Neural cell (in vitro differentiated cells): ENCODE measurements at regions not wholly inside any gene's neighbourhood (a gene's known extent, or its start where the extent isn't known, plus 50 kb on each side); places are given as distances from the start of the nearest gene placed in this dataset.

Experiments
- H2AFZ ChIP-seq: fragments of 200-600, 300-800 bp; sonication (generic), shearing (Covaris generic); 2 replicates; pipeline ENCODE4 v1.6.0; 2014; ENCODE audit warnings: low read depth, mild to moderate bottlenecking, antibody characterized with exemption, low read length, moderate library complexity
- H3F3A ChIP-seq: fragments of 200-600 bp; shearing (Covaris generic); 2 replicates; pipeline ENCODE4 v1.6.1; 2016; ENCODE audit warnings: mild to moderate bottlenecking, moderate library complexity, mixed read lengths, antibody characterized with exemption, low read length; ENCODE audit not compliant: insufficient read depth, poor library complexity, severe bottlenecking
- H3K27ac ChIP-seq: fragments of 200-600, 300-800 bp; sonication (generic), shearing (Covaris generic); 2 replicates; pipeline ENCODE4 v1.5.1; 2014; ENCODE audit warnings: mild to moderate bottlenecking, low read length, moderate library complexity
- H3K27me3 ChIP-seq: fragments of 300-800, 200-600 bp; sonication (generic), shearing (Covaris generic); 2 replicates; pipeline ENCODE4 v1.6.0; 2014; ENCODE audit warnings: mild to moderate bottlenecking, low read depth, low read length, moderate library complexity; ENCODE audit not compliant: insufficient read depth
- H3K36me3 ChIP-seq: fragments of 300-800, 200-600 bp; sonication (generic), shearing (Covaris generic); 2 replicates; pipeline ENCODE4 v1.5.1; 2014; ENCODE audit warnings: mild to moderate bottlenecking, antibody characterized with exemption, low read length, moderate library complexity; ENCODE audit not compliant: insufficient read depth
- H3K4me2 ChIP-seq: fragments of 300-800, 200-600 bp; sonication (generic), shearing (Covaris generic); 2 replicates; pipeline ENCODE4 v1.6.0; 2014; ENCODE audit warnings: mild to moderate bottlenecking, low read length
- H3K4me3 ChIP-seq: fragments of 300-800, 200-600 bp; sonication (generic), shearing (Covaris generic); 2 replicates; pipeline ENCODE4 v1.5.1; 2014; ENCODE audit warnings: mild to moderate bottlenecking, low read length, moderate library complexity
- H3K79me2 ChIP-seq: fragments of 200-600 bp; shearing (Covaris generic); replicated peaks from 2 replicates; pipeline ENCODE4 v1.6.0; 2014; ENCODE audit warnings: mild to moderate bottlenecking, low read length, moderate library complexity; ENCODE audit not compliant: insufficient read depth
- H3K9ac ChIP-seq: fragments of 300-800, 200-600 bp; sonication (generic), shearing (Covaris generic); 2 replicates; pipeline ENCODE4 v1.6.1; 2016; ENCODE audit warnings: mild to moderate bottlenecking, low read length, mixed read lengths
- H3K9me2 ChIP-seq: fragments of 200-600 bp; shearing (Covaris generic); 2 replicates; pipeline ENCODE4 v1.6.1; 2016; ENCODE audit warnings: mild to moderate bottlenecking, low read length, mixed read lengths; ENCODE audit not compliant: insufficient read depth
- H3K9me3 ChIP-seq: fragments of 200-600, 300-800 bp; sonication (generic), shearing (Covaris generic); 2 replicates; pipeline ENCODE4 v1.6.1; 2016; ENCODE audit warnings: mild to moderate bottlenecking, mixed run types, low read length, moderate library complexity, mixed read lengths
- H4K20me1 ChIP-seq: fragments of 200-600 bp; shearing (Covaris generic); 2 replicates; pipeline ENCODE4 v1.6.1; 2016; ENCODE audit warnings: mild to moderate bottlenecking, mixed run types; ENCODE audit not compliant: insufficient read depth
- EP300 ChIP-seq: fragments of 450-650 bp; conservative IDR thresholded peaks from 2 replicates; pipeline ENCODE4 v1.6.1; 2014; ENCODE audit warnings: antibody characterized with exemption, mild to moderate bottlenecking, moderate library complexity; ENCODE audit not compliant: poor library complexity, severe bottlenecking
- EZH2 ChIP-seq: fragments of 200-600, 300-800 bp; shearing (Covaris generic), sonication (generic); IDR thresholded peaks from 2 replicates; pipeline ENCODE4 v1.6.1; 2014; ENCODE audit warnings: antibody characterized with exemption, low read length, borderline replicate concordance, mild to moderate bottlenecking; ENCODE audit not compliant: insufficient read depth, poor library complexity, severe bottlenecking
- MXI1 ChIP-seq: fragments of 450-650 bp; conservative IDR thresholded peaks from 2 replicates; pipeline ENCODE4 v1.6.1; 2014; ENCODE audit warnings: antibody characterized with exemption, mild to moderate bottlenecking; ENCODE audit not compliant: poor library complexity, severe bottlenecking
- POLR2AphosphoS5 ChIP-seq: IDR thresholded peaks from 2 replicates; pipeline ENCODE4 v1.6.1; 2012
- RAD21 ChIP-seq: fragments of 450-650 bp; conservative IDR thresholded peaks from 2 replicates; pipeline ENCODE4 v1.6.1; 2014; ENCODE audit warnings: antibody characterized with exemption, mild to moderate bottlenecking, moderate library complexity
- REST ChIP-seq: IDR thresholded peaks from 2 replicates; pipeline ENCODE4 v1.6.1; 2012; ENCODE audit warnings: borderline replicate concordance
- SMC3 ChIP-seq: fragments of 450-650 bp; conservative IDR thresholded peaks from 2 replicates; pipeline ENCODE4 v1.6.1; 2014; ENCODE audit warnings: antibody characterized with exemption, mild to moderate bottlenecking, moderate library complexity; ENCODE audit not compliant: poor library complexity
- TAF1 ChIP-seq: IDR thresholded peaks from 2 replicates; pipeline ENCODE4 v1.6.1; 2012; ENCODE audit warnings: low read depth
- TF ChIP-seq, protein P1 (sequence below): fragments of 450-650 bp; IDR thresholded peaks from 2 replicates; pipeline ENCODE4 v1.5.1; 2014; ENCODE audit warnings: antibody characterized with exemption, mild to moderate bottlenecking, moderate library complexity; ENCODE audit not compliant: poor library complexity, severe bottlenecking

DNA sequence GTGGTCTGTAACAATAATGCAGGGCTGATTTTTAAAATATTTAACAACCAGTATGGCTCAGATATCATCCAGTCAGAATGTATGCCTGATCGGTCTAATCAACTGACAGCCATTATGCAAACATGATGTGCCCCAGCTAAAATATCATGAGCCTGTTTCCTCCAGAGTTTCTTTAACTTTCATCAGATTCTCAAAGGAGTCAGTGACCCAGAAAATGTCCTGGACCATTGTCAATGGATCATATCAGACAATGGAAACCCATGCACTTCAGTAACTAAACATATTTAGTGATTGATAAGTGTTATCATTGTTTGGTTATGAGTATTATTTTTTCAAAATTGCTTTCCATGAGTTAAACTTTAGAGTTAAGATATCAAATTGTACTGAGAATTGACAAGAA is 173.5 kb downstream of the LMBRD1 start:
- Histone ChIP-seq H3K4me3 (no peak overlapping the region), H3K4me2 (no peak overlapping the region), H3K79me2 (no peaks in the 10 kb centered on the region), H3F3A (no peaks in the 10 kb centered on the region), H3K9ac (no peak overlapping the region), H3K36me3 (no peaks in the 10 kb centered on the region), H4K20me1 (no peaks in the 10 kb centered on the region), H3K27ac (no peak overlapping the region), H3K9me2 (no peaks in the 10 kb centered on the region), H3K9me3 (no peaks in the 10 kb centered on the region), H3K27me3 (no peaks in the 10 kb centered on the region), H2AFZ (no peak overlapping the region)
- TF ChIP-seq TAF1 (no peak), POLR2AphosphoS5 (no peak), EZH2 (no peak), REST (no peak), MXI1 (no peak), EP300 (no peak), RAD21 (no peak), SMC3 (no peak)
- TF ChIP-seq, protein P1, sequence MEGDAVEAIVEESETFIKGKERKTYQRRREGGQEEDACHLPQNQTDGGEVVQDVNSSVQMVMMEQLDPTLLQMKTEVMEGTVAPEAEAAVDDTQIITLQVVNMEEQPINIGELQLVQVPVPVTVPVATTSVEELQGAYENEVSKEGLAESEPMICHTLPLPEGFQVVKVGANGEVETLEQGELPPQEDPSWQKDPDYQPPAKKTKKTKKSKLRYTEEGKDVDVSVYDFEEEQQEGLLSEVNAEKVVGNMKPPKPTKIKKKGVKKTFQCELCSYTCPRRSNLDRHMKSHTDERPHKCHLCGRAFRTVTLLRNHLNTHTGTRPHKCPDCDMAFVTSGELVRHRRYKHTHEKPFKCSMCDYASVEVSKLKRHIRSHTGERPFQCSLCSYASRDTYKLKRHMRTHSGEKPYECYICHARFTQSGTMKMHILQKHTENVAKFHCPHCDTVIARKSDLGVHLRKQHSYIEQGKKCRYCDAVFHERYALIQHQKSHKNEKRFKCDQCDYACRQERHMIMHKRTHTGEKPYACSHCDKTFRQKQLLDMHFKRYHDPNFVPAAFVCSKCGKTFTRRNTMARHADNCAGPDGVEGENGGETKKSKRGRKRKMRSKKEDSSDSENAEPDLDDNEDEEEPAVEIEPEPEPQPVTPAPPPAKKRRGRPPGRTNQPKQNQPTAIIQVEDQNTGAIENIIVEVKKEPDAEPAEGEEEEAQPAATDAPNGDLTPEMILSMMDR, result no peak

DNA sequence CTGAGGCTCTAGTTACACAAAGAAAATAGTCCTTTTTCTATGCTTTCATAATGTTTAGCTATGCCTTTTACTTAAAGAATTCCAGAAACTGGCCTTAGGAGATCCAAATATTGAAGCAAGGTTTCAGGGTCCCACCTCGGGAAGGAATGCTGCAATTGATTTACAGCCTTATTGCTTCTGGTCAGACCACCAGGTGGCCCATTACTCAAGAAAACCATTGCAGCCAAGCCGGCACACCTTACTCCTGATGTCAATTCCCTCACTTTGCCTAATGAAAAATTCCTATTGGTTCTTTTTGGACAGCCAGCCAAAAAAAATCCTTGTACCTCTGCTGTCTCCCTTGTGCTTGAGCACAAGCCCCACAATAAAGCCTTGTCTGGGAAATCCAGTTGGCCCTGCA is 173.9 kb downstream of the LMBRD1 start:
- no peak overlapping the region for H3K4me3 ChIP-seq
- H3K9me3 ChIP-seq, result no peaks in the 10 kb centered on the region
- H3K27me3 ChIP-seq, result no peaks in the 10 kb centered on the region
- H3K9ac ChIP-seq, result no peak overlapping the region
- no peak for TF ChIP-seq EP300
- TF ChIP-seq REST, result no peak
- no peak for TF ChIP-seq EZH2
- TF ChIP-seq, protein P1, result no peak
- TF ChIP-seq RAD21, result no peak
- no peak for TF ChIP-seq SMC3
- no peak for TF ChIP-seq TAF1
- no peak for TF ChIP-seq POLR2AphosphoS5
- TF ChIP-seq MXI1, result no peak
- H3K27ac ChIP-seq, result no peak overlapping the region
- no peak overlapping the region for H3K4me2 ChIP-seq
- H3K36me3 ChIP-seq, result no peaks in the 10 kb centered on the region
- no peaks in the 10 kb centered on the region for H3F3A ChIP-seq
- no peaks in the 10 kb centered on the region for H3K79me2 ChIP-seq
- no peak overlapping the region for H2AFZ ChIP-seq
- no peaks in the 10 kb centered on the region for H3K9me2 ChIP-seq
- no peaks in the 10 kb centered on the region for H4K20me1 ChIP-seq
